HTR-8/SVneo (cell line): ENCODE measurements at regions not wholly inside any gene's neighbourhood (a gene's known extent, or its start where the extent isn't known, plus 50 kb on each side); places are given as distances from the start of the nearest gene placed in this dataset.

ENCODE experiments used
- DNase-seq: peaks from one replicate; pipeline ENCODE4 v3.0.0; 2011; ENCODE audit warnings: low spot score, mixed read lengths; ENCODE audit not compliant: insufficient read length
- FAIRE-seq: peaks from 2 replicates; lab custom pipeline; 2011; peaks lifted over from hg19 to GRCh38; lab: Jason Lieb, UNC

DNA sequence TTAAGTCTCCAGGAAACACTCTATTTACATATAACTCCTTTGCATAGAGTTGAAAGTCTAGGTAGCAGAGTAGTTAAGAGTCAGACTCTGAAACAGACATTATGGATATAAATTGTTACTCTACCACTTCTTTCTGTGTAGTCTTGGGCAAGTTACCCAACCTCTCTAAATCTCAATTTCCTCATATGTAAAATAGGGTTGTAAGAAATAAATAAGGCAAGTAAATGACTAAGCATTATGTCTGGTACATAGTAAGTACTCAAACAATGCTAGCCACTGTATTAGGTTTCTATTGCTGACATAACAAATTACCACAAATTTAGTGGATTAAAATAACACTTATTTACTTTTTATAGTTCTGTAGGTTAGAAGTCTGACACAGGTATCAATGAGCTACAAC, 394.1 kb downstream of the PRDM5 start:
- no peak for FAIRE-seq
- DNase-seq, result no peak

DNA sequence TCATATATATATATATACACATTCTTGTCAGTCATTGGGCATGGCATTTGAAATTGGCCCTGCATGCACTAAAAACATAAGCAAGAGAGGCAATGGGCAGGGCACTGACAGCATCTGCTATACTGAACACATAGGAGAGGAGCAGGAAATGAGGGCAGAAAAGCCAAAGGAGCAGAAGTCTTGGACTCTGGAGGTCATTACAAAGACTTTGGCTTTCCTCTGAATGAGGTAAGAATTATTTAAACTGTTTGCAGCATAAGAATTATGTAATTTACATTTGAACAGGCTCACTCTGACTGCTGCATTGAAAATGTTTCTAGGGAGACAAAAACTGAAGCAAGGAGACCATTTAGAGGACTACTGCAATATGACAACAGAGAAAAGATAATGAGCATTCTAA, 396.5 kb downstream of the PRDM5 start:
- no peak for FAIRE-seq
- DNase-seq, result no peak

DNA sequence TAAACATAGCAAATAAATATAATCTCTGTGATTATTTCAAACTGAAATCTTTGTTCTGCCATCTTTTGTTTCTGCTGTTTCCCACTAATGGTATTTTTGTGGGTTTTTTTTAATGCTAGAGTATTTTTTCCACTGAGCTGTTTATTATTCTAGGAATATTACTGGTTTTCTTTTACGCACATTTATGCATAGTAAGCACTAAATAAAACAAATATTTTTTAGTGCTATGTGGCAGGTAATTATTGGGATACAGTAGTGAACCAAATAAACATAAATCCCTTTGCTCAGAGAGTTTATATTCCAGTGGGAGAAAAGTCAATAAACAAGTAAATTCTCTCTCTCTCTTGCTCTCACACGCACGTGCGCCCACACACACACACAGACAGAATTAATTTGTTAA, 397.4 kb downstream of the PRDM5 start:
- DNase-seq (no peak), FAIRE-seq (no peak)

DNA sequence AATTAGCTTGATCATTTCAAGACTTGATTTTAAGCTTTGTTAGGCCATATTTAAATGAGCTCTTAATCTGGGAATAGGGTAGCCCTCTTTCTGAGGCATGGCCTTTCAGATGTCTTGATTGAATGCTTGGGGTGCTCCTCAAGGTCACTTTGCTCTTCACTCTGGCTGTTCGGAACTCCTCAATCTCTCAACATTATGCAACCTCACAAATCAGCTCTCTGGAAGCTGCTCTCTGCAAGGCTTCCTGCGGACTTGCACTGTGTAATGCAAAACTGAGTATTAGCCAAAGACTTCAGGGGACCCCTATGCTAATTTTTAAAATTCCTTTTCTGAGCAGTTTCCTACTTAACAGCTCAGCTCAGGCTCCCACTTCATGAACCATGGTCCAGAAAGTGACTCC, 398.3 kb downstream of the PRDM5 start:
- DNase-seq (no peak), FAIRE-seq (no peak)

DNA sequence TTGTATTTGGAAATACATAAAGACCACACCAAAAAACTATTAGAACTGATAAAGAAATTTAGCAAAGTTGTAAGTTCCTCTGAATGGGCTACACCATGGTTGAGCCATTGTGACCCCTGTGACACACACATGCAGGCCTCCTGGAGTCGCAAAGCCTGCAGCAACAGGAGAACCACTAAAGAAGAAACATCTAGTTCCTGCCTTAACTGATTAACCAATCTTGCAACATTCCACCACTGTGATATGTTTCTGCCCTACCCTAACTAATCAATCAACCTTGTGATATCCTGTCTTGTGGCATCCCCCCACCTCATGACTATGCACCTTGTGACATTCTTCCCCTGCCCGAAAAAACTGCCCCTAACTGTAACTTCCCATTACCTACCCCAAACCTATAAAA, 401.8 kb downstream of the PRDM5 start:
- no peak for FAIRE-seq
- DNase-seq, result no peak

DNA sequence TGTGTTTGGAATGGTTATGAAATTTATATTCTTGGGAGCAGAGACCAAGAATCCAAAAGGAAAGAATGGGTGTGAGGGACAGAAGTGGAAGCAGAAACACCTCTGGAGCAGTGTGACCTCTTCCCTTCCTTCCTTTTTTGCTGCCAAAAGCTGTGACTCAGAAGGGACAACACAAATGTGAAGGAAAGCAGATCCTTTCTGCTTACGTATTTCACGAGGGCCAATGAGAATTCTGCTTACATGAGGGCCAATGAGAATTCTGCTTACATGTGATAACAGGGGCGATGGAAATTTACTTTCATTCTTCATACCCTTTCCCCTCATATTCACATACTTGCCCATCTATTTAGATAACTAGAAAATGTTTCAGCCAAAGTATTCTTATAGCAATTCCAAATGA, 404.6 kb downstream of the PRDM5 start:
- FAIRE-seq (peak; percentile 81), DNase-seq (peak; percentile 52)

DNA sequence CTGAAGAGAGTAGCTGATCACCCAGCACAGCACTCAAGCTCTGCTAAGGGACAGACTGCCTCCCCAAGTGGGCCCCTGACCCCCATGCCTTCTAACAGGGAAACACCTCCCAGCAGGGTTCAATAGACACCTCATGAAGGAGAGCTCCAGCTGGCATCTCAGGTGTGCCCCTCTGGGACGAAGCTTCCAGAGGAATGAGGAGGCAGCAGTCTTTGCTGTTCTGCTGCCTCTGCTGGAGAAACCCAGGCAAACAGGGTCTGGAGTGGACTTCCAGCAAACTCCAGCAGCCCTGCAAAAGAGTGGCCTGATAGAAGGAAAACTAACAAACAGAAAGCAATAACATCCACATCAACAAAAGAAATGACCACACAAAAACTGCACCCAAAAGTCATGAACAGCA, 412.8 kb downstream of the PRDM5 start:
- FAIRE-seq, result no peak
- DNase-seq, result no peak

DNA sequence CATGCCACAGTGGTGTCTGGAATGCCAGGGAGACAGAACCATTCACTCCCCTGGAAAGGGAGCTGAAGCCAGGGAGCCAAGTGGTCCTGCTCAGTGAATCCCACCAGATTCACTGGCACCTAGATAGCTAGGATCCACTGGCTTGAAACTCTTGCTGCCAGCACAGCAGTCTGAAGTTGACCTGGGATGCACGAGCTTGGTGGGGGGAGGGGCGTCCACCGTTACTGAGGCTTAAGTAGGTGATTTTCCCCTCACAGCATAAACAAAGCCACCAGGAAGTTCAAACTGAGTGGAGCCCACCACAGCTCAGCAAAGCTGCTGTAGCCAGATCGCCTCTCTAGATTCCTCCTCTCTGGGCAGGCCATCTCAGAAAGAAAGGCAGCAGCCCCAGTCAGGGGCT, 413.3 kb downstream of the PRDM5 start:
- FAIRE-seq, result no peak
- no peak for DNase-seq

DNA sequence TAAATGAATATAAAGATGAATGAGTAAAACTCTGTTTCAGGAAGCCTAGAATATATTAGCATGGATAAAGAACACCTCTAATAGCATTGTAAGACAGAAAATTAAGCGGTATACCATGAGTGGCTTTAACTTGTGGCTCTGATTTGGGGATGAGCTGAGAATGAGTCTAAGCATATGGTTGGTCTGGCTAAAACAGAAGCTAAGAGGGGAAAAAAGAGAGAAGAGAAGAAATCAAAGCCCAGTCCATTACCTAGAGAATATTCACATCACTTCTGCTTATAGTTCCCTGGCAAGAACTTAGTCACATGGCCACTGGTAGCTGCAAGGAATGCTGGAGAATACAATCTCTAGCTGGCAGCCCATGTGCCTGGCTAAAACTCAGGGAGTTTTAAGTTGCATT, 414.5 kb downstream of the PRDM5 start:
- FAIRE-seq, result no peak
- no peak for DNase-seq

DNA sequence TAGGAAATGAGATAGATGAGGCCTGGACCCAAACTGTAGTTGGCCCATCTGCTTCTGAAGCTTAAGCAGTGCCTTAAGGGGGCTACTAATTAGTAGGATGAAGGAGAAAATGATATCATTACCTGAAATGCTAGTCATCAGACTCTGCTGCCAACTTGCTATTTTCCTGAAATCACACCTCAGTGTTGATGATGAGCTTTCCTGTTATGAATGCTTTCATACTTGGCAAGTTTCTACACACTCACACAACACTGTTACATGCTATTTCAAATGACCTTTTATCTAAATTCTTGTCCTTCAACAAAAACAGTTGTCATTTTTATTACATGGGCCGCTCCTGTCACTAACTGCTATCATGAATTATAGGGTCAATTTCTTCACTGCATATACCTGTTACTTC, 416.0 kb downstream of the PRDM5 start:
- no peak for FAIRE-seq
- DNase-seq, result no peak

DNA sequence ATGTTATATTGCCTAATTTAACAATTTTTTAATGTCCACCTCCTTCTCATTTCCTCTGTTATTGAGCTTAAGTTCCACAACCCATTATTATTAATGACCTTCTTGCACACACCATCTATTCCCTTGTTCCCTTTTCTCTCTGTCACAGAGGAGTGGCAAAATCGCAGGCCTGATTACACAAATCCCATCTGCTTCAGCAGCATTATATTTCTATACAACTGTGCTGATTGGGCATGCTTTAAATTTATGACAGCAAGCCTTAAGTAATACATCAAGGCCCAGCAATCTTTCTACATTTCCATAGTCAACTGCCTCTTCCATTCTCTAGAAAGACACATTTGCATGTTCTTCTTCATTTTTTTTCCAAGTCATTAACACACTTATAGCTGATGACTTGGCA, 423.8 kb downstream of the PRDM5 start:
- FAIRE-seq, result no peak
- no peak for DNase-seq

DNA sequence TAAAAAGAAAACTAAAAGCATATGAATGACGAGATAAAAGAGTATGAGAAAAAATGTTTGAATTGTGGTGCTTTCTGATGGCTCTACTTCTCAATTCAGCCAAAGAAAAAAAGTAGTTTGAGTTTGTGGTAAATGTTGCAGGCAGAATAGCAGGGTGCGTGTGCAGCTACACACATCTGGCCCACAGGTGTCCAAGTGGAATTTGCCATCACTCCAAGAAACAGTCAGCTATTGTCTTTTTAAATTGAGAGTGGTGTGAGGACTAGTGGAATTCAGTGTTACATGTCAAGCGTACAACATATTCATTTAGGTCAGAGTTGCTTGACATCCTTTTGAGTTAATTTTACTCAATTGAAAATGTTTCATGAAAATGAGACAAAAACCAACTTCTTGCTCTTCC, 424.8 kb upstream of the MAD2L1 start:
- no peak for DNase-seq

DNA sequence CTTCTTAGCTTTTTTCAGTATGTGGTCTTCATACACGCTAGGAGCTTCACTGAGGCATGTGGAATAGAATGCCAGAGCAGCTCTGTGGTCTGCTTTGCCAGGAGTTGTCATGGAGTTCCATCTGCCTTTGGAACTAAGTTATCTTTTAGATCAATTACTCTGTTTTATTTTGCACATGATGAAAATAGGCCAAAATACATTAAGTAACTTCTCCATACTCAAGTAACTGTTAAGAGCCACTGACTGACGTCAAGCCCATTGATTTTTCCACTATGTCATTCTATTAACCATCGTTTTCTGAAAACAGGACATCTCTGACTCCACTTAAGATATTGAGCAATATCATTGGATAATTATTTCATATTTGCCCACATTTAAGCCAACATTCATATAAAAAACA, 415.1 kb upstream of the MAD2L1 start:
- no peak for FAIRE-seq
- no peak for DNase-seq

More for the DNA sequence above, 424.8 kb upstream of the MAD2L1 start:
- no peak for FAIRE-seq

DNA sequence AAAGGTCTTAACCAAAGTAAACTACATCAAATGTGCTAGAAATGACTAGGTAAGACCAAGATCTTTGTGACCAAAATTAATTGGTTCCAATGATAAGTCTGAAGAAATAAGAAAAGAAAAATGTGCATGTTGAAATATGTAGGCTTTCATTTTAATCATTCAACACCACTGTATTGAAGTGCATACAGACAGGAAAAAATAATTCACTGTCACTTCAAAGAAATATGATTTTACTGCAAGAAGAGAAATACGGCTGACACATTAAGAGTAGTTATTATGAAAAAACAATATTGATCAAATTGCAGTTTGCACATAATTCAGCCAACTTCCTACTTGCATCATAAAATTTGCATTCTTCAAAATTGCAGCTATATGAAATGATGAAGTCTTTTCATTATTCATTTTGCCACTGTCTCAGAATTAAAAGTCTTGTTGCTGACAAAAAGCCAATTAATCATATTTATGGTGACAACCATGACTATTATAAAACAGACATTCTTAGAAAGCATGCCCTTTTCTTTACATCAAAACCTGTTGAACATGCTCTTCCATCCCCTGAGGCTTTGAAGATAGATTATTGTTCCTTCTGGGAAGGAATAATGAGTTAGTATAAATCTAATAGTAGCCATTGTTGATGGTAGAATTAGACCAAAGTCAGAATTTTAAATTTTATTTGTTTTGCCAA, 405.9 kb upstream of the MAD2L1 start:
- no peak for DNase-seq
- FAIRE-seq, result no peak

DNA sequence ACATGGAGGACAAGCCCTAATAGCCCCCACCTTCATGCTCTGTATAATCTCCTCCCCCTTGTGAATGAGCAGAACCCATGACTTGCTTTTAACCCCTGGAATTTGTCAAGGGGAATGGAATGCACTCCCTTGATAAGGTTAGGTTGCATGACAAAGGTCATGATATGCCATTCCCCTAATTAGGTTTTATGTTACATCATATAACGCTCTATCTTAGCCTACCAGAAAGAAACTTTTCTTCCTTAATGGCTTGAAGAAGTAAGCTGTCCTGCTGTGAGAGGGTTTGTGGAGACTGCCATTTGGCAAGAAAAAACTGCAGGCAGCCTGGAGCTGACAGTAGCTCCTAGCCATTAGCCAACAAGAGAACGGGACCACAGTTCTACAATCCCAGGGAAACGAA, 399.8 kb upstream of the MAD2L1 start:
- FAIRE-seq (no peak), DNase-seq (no peak)

DNA sequence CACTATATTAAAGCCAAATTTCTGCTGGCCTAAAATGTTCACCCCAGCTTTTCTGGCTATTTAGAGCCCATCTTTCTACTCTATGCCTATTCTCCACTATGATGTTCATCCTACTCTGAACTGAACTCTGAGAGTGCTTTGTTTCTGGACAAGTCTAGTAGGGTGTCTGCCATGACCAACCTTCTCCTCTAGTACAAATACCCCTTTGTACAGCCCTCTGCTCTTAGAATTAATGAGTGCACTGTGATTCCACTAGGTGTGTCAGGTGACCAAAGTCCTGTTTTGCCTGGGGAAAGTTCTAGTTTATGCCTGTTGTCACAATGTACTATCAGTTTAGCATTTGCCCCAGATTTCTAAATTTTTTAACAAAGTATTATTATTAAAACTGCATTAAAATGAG, 388.1 kb upstream of the MAD2L1 start:
- DNase-seq (no peak), FAIRE-seq (no peak)

DNA sequence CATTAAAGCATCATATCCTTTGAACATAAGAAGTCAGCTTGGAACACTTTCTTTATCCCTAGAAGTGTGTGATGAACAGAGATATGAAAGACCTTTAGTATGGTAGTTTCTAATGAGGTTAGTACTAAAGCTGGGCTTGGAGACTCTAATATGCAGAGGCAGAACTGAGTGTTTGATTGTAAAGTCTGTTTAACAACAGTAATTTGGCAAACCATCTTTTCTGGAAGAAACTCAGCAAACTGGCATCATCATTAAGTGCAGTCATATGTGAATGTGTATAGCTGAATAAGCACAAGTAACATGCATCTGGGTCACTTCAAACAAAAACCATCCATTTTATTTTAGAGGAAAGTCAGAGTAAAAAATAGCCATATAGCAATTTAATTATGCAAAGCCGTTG, 385.9 kb upstream of the MAD2L1 start:
- FAIRE-seq, result no peak

DNA sequence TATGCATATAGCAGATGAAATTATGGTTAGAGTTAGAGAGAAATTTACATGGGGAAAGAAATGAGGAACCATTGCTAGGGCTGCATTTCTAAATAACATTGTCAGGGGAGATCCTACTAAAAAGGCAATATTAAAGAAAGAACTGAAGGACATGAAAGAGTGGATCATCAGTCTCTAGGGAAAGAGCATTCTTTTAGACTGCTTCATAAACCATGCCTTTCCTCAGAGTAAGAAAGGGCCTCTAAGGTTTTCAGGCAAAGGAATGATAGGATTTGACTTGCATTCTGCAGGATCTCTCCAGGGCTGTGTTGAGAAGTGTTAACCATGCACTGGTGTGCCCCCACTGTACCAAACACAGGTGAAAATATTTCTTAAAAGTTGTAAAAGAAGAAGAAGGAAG, 385.4 kb upstream of the MAD2L1 start:
- DNase-seq, result no peak

More for the DNA sequence above, 385.9 kb upstream of the MAD2L1 start:
- no peak for DNase-seq

DNA sequence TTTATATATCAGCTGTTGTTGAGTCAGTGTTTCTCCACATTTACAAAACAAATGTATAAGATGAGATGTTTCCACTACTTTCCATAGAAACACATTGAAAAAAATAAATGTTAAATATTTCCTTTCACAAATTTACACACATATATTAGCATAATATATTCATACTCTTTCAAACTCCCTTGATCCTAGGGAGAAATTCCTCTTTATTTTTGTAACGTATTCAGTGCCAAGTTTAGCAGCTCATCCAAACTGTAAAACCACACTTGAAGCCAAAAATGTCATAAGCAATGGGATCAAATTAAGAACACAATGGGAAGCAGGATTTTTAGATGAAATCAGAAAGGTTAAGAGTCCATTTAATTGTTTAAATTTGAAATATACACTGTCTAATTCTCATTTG, 381.1 kb upstream of the MAD2L1 start:
- FAIRE-seq (no peak), DNase-seq (no peak)

More for the DNA sequence above, 385.4 kb upstream of the MAD2L1 start:
- no peak for FAIRE-seq

DNA sequence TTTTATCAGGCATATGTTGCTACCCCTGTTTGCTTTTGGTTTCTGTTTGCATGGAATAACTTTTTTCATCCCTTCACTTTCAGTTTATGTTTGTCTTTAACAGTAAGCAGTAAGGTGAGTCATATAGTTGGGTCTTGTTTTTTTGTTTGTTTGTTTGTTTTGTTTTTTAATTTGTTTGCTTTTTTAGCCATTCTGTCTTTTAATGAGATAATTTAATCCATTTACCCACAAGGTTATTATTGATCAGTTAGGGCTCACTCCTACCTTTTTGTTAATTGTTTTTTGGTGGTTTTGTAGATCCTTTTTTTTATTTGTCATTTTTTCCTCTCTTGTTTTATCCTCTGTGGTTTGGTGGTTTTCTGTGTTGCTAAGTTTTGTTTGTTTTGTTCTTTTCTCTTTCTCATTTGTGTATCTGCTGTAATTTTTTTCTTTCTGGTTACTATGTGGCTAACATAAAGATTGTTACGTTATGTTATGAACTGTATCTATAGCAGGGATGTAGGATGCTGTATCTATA, 379.5 kb upstream of the MAD2L1 start:
- no peak for FAIRE-seq

DNA sequence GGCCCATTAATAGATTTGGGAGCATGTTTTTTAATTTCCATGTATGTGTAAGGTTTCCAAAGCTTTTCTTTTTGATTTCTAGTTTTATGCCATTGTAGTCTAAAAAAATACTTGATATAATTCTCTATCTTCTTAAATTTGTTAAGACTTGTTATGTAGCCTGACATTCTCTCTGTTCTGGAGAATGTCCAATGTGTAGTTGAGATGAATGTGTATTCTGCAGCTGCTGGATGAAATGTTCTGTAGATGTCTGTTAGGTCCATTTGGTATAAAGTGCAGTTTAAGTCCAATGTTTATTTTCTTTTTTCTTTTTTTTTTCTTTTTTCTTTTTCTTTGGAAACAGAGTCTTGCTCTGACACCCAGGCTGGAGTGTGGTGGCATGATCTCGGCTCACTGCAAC, 378.5 kb upstream of the MAD2L1 start:
- no peak for FAIRE-seq
- no peak for DNase-seq

More for the DNA sequence above, 379.5 kb upstream of the MAD2L1 start:
- DNase-seq, result no peak

DNA sequence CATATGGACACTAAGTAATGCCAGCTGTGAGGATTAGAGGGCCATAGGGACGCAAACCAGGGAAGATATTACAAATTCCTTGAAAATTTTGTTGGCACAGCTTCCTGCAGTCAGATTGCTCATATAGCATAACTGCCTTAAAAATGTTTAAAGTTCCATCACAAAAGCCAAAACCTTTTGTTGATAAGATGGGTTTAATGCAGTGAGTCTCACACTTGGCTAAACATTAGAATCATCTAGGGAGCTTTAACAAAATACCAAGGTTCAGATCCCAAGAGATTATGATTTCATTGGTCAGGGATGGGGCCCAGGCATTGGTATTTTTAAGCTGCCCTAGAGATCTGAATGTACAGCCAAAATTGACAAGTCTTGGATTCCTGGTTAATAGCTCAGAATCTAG, 376.5 kb upstream of the MAD2L1 start:
- DNase-seq, result no peak
- FAIRE-seq, result no peak
